ENCODE measurements at regions not wholly inside any gene's neighbourhood (a gene's known extent, or its start where the extent isn't known, plus 50 kb on each side); places are given as distances from the start of the nearest gene placed in this dataset.

- no peak for DNase-seq (ENCODE audit: insufficient read length, low spot score, missing footprints)
- TF ChIP-seq CTCF (IDR thresholded peaks at IDR 0.05; ENCODE audit: extremely low read depth, low read depth, low read length) = no peak
- Histone ChIP-seq H4K20me1 (ENCODE audit: insufficient read depth, low read length) (no peaks in the 10 kb centered on the region), H3K4me3 (ENCODE audit: insufficient read depth, low read length) (no peak overlapping the region), H3K27me3 (ENCODE audit: insufficient read depth, low read length) (no peaks in the 10 kb centered on the region), H3K36me3 (ENCODE audit: insufficient read depth, low read length) (no peaks in the 10 kb centered on the region), H2AFZ (ENCODE audit: low read length) (no peak overlapping the region), H3K79me2 (ENCODE audit: insufficient read depth, low read length) (no peaks in the 10 kb centered on the region), H3K27ac (ENCODE audit: low read depth, low read length) (no peak overlapping the region), H3K9me3 (ENCODE audit: low read depth, low read length) (no peaks in the 10 kb centered on the region), H3K4me2 (ENCODE audit: insufficient read depth, low read length) (no peak overlapping the region), H3K4me1 (ENCODE audit: insufficient read depth, low read length) (peaks cover 13% of the 10 kb centered on the region)
These were observed 82.6 kb upstream of the CNIH3 start for GRCh38 chr1:224533517-224533916.

DNA sequence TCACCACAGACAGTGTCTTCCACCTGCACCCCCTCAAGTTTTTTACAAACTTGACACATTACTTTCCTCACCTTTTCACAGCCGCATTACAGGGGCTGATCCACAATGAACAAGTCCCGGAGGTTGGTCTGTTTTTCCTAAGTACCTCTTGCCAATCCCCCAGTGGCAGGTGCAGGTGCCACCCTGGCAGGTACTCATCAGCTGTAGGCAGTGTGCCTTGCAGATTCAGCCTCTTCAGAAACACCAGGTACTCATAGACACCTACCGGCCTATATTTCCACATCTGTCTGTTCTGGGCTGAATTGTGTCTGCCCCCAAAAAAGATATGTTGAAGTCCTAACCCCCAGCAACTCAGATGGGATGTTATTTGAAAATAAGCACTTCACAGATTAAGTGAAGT, 81.4 kb upstream of the CNIH3 start:
- Histone ChIP-seq H3K36me3 (ENCODE audit: insufficient read depth, low read length) (no peaks in the 10 kb centered on the region), H4K20me1 (ENCODE audit: insufficient read depth, low read length) (no peaks in the 10 kb centered on the region), H2AFZ (ENCODE audit: low read length) (no peak overlapping the region), H3K27me3 (ENCODE audit: insufficient read depth, low read length) (no peaks in the 10 kb centered on the region), H3K9me3 (ENCODE audit: low read depth, low read length) (no peaks in the 10 kb centered on the region), H3K4me2 (ENCODE audit: insufficient read depth, low read length) (no peak overlapping the region), H3K79me2 (ENCODE audit: insufficient read depth, low read length) (no peaks in the 10 kb centered on the region), H3K4me3 (ENCODE audit: insufficient read depth, low read length) (no peak overlapping the region), H3K27ac (ENCODE audit: low read depth, low read length) (no peak overlapping the region), H3K4me1 (ENCODE audit: insufficient read depth, low read length) (peaks cover under 1% of the 10 kb centered on the region)
- no peak for DNase-seq (ENCODE audit: insufficient read length, low spot score, missing footprints)
- no peak for TF ChIP-seq CTCF (IDR thresholded peaks at IDR 0.05; ENCODE audit: extremely low read depth, low read depth, low read length)

DNA sequence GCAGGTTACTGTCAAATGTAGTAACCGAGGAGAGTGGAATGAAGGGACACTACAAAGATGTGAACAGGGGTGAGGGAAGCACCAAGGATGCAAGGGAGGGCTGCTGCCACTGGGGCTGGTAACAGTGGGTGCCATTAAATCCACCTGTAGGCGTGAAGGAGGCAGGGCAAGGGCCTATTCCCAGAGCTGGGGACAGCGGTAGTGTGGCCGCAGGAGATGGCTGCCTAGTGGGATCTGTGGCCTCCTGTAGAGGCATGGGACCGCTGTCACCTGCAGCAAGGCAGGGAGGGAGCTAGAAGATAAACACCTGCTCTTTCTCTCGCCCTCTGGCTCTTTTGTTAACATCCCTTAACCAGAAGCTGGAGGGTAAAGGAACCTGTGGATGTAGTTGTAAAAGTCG, 80.5 kb upstream of the CNIH3 start:
- H3K4me2 ChIP-seq (ENCODE audit: insufficient read depth, low read length) = no peak overlapping the region
- no peak for DNase-seq (ENCODE audit: insufficient read length, low spot score, missing footprints)
- no peak overlapping the region for H2AFZ ChIP-seq (ENCODE audit: low read length)
- H3K4me3 ChIP-seq (ENCODE audit: insufficient read depth, low read length) = no peak overlapping the region
- H4K20me1 ChIP-seq (ENCODE audit: insufficient read depth, low read length) = no peaks in the 10 kb centered on the region
- no peak for TF ChIP-seq CTCF (IDR thresholded peaks at IDR 0.05; ENCODE audit: extremely low read depth, low read depth, low read length)
- H3K27me3 ChIP-seq (ENCODE audit: insufficient read depth, low read length) = no peaks in the 10 kb centered on the region
- H3K79me2 ChIP-seq (ENCODE audit: insufficient read depth, low read length) = no peaks in the 10 kb centered on the region
- peaks cover 9% of the 10 kb centered on the region for H3K4me1 ChIP-seq (ENCODE audit: insufficient read depth, low read length)
- no peaks in the 10 kb centered on the region for H3K9me3 ChIP-seq (ENCODE audit: low read depth, low read length)
- no peaks in the 10 kb centered on the region for H3K36me3 ChIP-seq (ENCODE audit: insufficient read depth, low read length)
- H3K27ac ChIP-seq (ENCODE audit: low read depth, low read length) = no peak overlapping the region

GRCh38 chr1:224539971-224540370, 76.1 kb upstream of the CNIH3 start:
- DNase-seq (ENCODE audit: insufficient read length, low spot score, missing footprints) = no peak
- Histone ChIP-seq H3K27me3 (ENCODE audit: insufficient read depth, low read length) (no peaks in the 10 kb centered on the region), H3K27ac (ENCODE audit: low read depth, low read length) (peak overlapping the region; percentile 27), H3K36me3 (ENCODE audit: insufficient read depth, low read length) (no peaks in the 10 kb centered on the region), H3K4me1 (ENCODE audit: insufficient read depth, low read length) (peaks cover 49% of the 10 kb centered on the region), H4K20me1 (ENCODE audit: insufficient read depth, low read length) (no peaks in the 10 kb centered on the region), H3K79me2 (ENCODE audit: insufficient read depth, low read length) (no peaks in the 10 kb centered on the region), H2AFZ (ENCODE audit: low read length) (peak overlapping the region; percentile 61), H3K4me2 (ENCODE audit: insufficient read depth, low read length) (peak overlapping the region; percentile 49), H3K9me3 (ENCODE audit: low read depth, low read length) (no peaks in the 10 kb centered on the region), H3K4me3 (ENCODE audit: insufficient read depth, low read length) (peak overlapping the region; percentile 31)
- no peak for TF ChIP-seq CTCF (IDR thresholded peaks at IDR 0.05; ENCODE audit: extremely low read depth, low read depth, low read length)

Data from osteoblast (primary cell).